ENCODE measurements at regions not wholly inside any gene's neighbourhood (a gene's known extent, or its start where the extent isn't known, plus 50 kb on each side); places are given as distances from the start of the nearest gene placed in this dataset.

- no peak for TF ChIP-seq CHD2 (IDR thresholded peaks at IDR 0.05; ENCODE audit: low read length)
- TF ChIP-seq SUZ12 (IDR thresholded peaks at IDR 0.05; ENCODE audit: low read length): no peak
These were observed 142.0 kb downstream of the NOC3L start (continued) for GRCh38 chr10:94220717-94221116.

Data from H1 (cell line).